ENCODE measurements at regions not wholly inside any gene's neighbourhood (a gene's known extent, or its start where the extent isn't known, plus 50 kb on each side); places are given as distances from the start of the nearest gene placed in this dataset.

DNA sequence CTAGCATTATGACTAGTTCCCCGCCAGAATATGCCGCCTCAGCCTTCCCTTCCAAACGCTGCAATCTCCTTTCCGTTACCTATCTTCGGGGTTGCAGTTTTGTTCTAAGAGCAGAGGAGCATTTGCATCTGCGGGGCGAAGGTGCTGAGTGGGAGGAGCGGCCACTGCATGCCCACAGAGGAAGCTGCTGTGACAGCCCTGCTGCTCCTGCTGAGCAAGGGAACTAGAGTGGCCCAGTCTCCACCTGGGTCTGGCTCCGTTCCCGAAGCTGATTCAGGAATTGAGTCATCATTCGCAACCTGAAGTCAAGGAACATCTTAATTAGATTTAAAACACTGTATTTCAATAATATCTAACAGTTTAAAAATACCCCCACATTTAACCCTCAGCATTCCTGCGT is 98.2 kb upstream of the TJP1 start:
- TF ChIP-seq EZH2 (IDR thresholded peaks at IDR 0.05; ENCODE audit: low read depth): no peak
- TF ChIP-seq, protein P1, sequence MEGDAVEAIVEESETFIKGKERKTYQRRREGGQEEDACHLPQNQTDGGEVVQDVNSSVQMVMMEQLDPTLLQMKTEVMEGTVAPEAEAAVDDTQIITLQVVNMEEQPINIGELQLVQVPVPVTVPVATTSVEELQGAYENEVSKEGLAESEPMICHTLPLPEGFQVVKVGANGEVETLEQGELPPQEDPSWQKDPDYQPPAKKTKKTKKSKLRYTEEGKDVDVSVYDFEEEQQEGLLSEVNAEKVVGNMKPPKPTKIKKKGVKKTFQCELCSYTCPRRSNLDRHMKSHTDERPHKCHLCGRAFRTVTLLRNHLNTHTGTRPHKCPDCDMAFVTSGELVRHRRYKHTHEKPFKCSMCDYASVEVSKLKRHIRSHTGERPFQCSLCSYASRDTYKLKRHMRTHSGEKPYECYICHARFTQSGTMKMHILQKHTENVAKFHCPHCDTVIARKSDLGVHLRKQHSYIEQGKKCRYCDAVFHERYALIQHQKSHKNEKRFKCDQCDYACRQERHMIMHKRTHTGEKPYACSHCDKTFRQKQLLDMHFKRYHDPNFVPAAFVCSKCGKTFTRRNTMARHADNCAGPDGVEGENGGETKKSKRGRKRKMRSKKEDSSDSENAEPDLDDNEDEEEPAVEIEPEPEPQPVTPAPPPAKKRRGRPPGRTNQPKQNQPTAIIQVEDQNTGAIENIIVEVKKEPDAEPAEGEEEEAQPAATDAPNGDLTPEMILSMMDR (conservative IDR thresholded peaks at IDR 0.05): no peak
